Vagina (tissue), 2 donors: ENCODE measurements at regions not wholly inside any gene's neighbourhood (a gene's known extent, or its start where the extent isn't known, plus 50 kb on each side); places are given as distances from the start of the nearest gene placed in this dataset.
"Not testable (repeated sequence)": the region's sequence is repeated elsewhere in the genome, so short reads cannot be mapped to it uniquely, and the experiment has no call there.

Experiments used
- DNase-seq, 2 donors: peaks; one replicate each; pipeline ENCODE4 v3.0.0-alpha.2; 2017; ENCODE audit errors: extremely low spot score in 2 of 2
- H3K27ac ChIP-seq: fragments of 200-600 bp; sonication (generic); one replicate; pipeline ENCODE4 v1.5.1; 2019
- H3K27me3 ChIP-seq: fragments of 200-600 bp; sonication (generic); one replicate; pipeline ENCODE4 v1.5.1; 2019
- H3K36me3 ChIP-seq, 2 donors: fragments of 200-600 bp; sonication (generic); one replicate each; pipeline ENCODE4 v1.5.1; 2017 to 2019
- H3K4me1 ChIP-seq: fragments of 200-600 bp; sonication (generic); one replicate; pipeline ENCODE4 v1.5.1; 2019
- H3K4me3 ChIP-seq, 2 donors: fragments of 200-600 bp; sonication (generic); 1 replicate in 1 of 2; 2 replicates in 1 of 2; pipeline ENCODE4 v1.5.1; 2016 to 2019
- H3K9me3 ChIP-seq: fragments of 200-600 bp; sonication (generic); one replicate; pipeline ENCODE4 v1.5.1; 2019
- POLR2A ChIP-seq, 2 donors: fragments of 450-650 bp; IDR thresholded peaks; one replicate each; pipeline ENCODE4 v1.6.1; 2017; ENCODE audit warnings: antibody characterized with exemption in 2 of 2, mild to moderate bottlenecking in 2 of 2, moderate library complexity in 2 of 2
- POLR2AphosphoS5 ChIP-seq, 2 donors: sonication (generic); formaldehyde crosslinking; IDR thresholded peaks; one replicate each; pipeline ENCODE4 v1.9.0; 2017; ENCODE audit warnings: antibody characterized with exemption in 2 of 2, mild to moderate bottlenecking in 2 of 2, low read depth in 1 of 2; ENCODE audit not compliant: insufficient read depth in 1 of 2
- intact Hi-C: fragments of 100-400 bp; cut with DNase I; formaldehyde crosslinking; loops from one replicate; pipeline ENCODE4 v1.15.1; 2023
- TF ChIP-seq, protein P1 (sequence below), 3 experiments: fragments of 450-650 bp in 2 of 3; fragments of 200-600 bp in 1 of 3; sonication (generic) in 1 of 3; IDR thresholded peaks; one replicate each; pipeline ENCODE4 v1.5.1; 2017 to 2019; ENCODE audit warnings: antibody characterized with exemption in 3 of 3, mild to moderate bottlenecking in 2 of 3, moderate library complexity in 2 of 3

DNA sequence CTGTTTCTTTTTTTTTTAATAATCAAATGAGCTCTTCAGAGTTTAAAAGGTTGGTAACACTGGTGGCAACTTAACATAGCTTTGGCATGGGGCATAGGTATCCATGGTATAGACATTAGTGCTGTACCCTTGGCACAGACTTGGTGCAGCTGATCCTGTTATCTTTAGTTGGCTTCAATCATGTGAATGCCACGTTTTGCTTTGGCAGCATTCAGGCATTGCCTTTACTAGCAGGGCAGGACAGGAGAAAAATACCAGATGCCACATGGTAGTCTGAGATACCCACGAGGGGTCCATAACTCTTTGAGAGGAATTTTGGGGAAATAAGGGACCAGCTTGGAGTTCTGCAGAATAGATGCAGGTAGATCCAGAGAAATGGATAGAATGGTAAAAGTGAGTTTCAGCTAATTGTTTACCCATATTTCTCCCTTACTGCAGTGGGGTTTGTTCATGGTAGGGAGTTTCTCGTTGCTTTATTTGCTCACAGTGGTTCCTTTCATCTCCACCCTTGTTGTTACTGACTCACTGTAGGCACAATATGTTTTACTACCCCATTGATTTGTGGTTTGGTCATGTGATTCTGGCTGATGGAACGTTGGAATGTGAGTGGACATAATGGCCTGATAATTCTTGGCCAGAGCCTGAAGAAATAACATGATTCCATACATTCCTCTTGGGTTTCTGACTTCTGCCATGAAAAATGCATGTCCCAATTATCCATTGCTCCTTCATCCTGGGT is 342.7 kb downstream of the GLUD2 start:
- H3K27me3 ChIP-seq: no peaks in the 10 kb centered on the region
- no peaks in the 10 kb centered on the region for H3K36me3 ChIP-seq
- TF ChIP-seq, protein P1, sequence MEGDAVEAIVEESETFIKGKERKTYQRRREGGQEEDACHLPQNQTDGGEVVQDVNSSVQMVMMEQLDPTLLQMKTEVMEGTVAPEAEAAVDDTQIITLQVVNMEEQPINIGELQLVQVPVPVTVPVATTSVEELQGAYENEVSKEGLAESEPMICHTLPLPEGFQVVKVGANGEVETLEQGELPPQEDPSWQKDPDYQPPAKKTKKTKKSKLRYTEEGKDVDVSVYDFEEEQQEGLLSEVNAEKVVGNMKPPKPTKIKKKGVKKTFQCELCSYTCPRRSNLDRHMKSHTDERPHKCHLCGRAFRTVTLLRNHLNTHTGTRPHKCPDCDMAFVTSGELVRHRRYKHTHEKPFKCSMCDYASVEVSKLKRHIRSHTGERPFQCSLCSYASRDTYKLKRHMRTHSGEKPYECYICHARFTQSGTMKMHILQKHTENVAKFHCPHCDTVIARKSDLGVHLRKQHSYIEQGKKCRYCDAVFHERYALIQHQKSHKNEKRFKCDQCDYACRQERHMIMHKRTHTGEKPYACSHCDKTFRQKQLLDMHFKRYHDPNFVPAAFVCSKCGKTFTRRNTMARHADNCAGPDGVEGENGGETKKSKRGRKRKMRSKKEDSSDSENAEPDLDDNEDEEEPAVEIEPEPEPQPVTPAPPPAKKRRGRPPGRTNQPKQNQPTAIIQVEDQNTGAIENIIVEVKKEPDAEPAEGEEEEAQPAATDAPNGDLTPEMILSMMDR (IDR thresholded peaks at IDR 0.05): no peak
- TF ChIP-seq POLR2AphosphoS5 (IDR thresholded peaks at IDR 0.05; ENCODE audit: insufficient read depth in 1 of 2, low read depth in 1 of 2) (no peak), POLR2A (IDR thresholded peaks at IDR 0.05) (no peak)
- intact Hi-C loops: no loop called here
- no peak overlapping the region for H3K27ac ChIP-seq
- no peaks in the 10 kb centered on the region for H3K9me3 ChIP-seq
- DNase-seq: no peak
- no peaks in the 10 kb centered on the region for H3K4me1 ChIP-seq
- H3K4me3 ChIP-seq: no peak overlapping the region

GRCh38 chrX:121405826-121406225 is 358.4 kb downstream of the GLUD2 start:
- no peaks in the 10 kb centered on the region for H3K36me3 ChIP-seq
- DNase-seq: no peak
- H3K4me3 ChIP-seq: no peak overlapping the region
- intact Hi-C loops: no loop called here
- TF ChIP-seq, protein P1 (IDR thresholded peaks at IDR 0.05): no peak
- TF ChIP-seq POLR2A (IDR thresholded peaks at IDR 0.05) (no peak), POLR2AphosphoS5 (IDR thresholded peaks at IDR 0.05; ENCODE audit: insufficient read depth in 1 of 2, low read depth in 1 of 2) (no peak)
- H3K9me3 ChIP-seq: no peaks in the 10 kb centered on the region
- no peaks in the 10 kb centered on the region for H3K27me3 ChIP-seq
- H3K27ac ChIP-seq: no peak overlapping the region
- H3K4me1 ChIP-seq: no peaks in the 10 kb centered on the region

- H3K4me1 ChIP-seq: no peaks in the 10 kb centered on the region
- H3K9me3 ChIP-seq: no peaks in the 10 kb centered on the region
- TF ChIP-seq POLR2AphosphoS5 (IDR thresholded peaks at IDR 0.05; ENCODE audit: insufficient read depth in 1 of 2, low read depth in 1 of 2) (no peak), POLR2A (IDR thresholded peaks at IDR 0.05) (no peak)
- TF ChIP-seq, protein P1 (IDR thresholded peaks at IDR 0.05): no peak
- intact Hi-C loops: no loop called here
- no peak for DNase-seq
- H3K4me3 ChIP-seq: no peak overlapping the region
- no peak overlapping the region for H3K27ac ChIP-seq
- no peaks in the 10 kb centered on the region for H3K36me3 ChIP-seq
- H3K27me3 ChIP-seq: no peaks in the 10 kb centered on the region
These were observed 360.2 kb downstream of the GLUD2 start for GRCh38 chrX:121407627-121408026.

GRCh38 chrX:121431514-121431913 is 384.1 kb downstream of the GLUD2 start:
- H3K4me1 ChIP-seq, intact Hi-C loops, DNase-seq, H3K9me3 ChIP-seq, H3K36me3 ChIP-seq, H3K27me3 ChIP-seq, H3K4me3 ChIP-seq, H3K27ac ChIP-seq: not testable (repeated sequence)

DNA sequence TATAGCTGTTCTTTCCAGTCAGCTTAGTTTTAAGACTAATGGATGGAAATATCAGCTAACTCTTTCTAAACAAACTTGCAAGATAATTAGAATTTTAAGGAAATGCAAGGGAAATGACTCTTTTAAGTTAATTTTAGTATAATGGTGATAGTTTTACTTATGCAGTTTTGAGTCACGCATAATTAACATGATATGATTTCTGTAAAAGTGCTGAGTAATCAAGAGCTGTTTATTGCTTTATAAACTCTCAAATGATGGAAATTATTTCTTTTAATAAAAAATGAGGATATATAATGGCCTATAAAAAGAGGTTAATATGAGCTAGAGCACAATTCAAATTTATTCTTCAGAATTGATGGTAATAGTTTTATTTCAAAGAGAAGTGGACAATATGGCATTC is 385.9 kb downstream of the GLUD2 start:
- no peak overlapping the region for H3K27ac ChIP-seq
- H3K4me1 ChIP-seq: no peaks in the 10 kb centered on the region
- TF ChIP-seq, protein P1 (IDR thresholded peaks at IDR 0.05): no peak
- TF ChIP-seq POLR2A (IDR thresholded peaks at IDR 0.05): no peak
- H3K36me3 ChIP-seq: no peaks in the 10 kb centered on the region
- intact Hi-C loops: no loop called here
- H3K4me3 ChIP-seq: no peak overlapping the region
- no peaks in the 10 kb centered on the region for H3K9me3 ChIP-seq
- H3K27me3 ChIP-seq: no peaks in the 10 kb centered on the region
- DNase-seq: no peak

- not testable (repeated sequence) for H3K36me3 ChIP-seq, H3K27me3 ChIP-seq
These were observed 390.3 kb downstream of the GLUD2 start for GRCh38 chrX:121437666-121438065.

More at GRCh38 chrX:121437666-121438065, 390.3 kb downstream of the GLUD2 start:
- H3K27ac ChIP-seq, intact Hi-C loops, H3K4me3 ChIP-seq, H3K9me3 ChIP-seq, DNase-seq, H3K4me1 ChIP-seq: not testable (repeated sequence)
